Cardiac muscle cell (in vitro differentiated cells and primary cell): ENCODE measurements at regions not wholly inside any gene's neighbourhood (a gene's known extent, or its start where the extent isn't known, plus 50 kb on each side); places are given as distances from the start of the nearest gene placed in this dataset.

ENCODE experiments used
- DNase-seq, 2 donors: peaks; one replicate each; pipeline versions ENCODE4 v3.0.0 to v3.0.0-alpha.2; 2010 to 2017; ENCODE audit warnings: low read depth in 1 of 2, low spot score in 1 of 2
- H3K27ac ChIP-seq: fragments of 200-600 bp; sonication (generic); 2 replicates; pipeline ENCODE4 v1.5.1; 2016
- H3K27me3 ChIP-seq: fragments of 200-600 bp; sonication (generic); 2 replicates; pipeline ENCODE4 v1.6.0; 2016; ENCODE audit warnings: control low read depth
- H3K36me3 ChIP-seq: fragments of 200-600 bp; sonication (generic); 2 replicates; pipeline ENCODE4 v1.5.1; 2016; ENCODE audit warnings: control low read depth
- H3K4me1 ChIP-seq: fragments of 200-600 bp; sonication (generic); 2 replicates; pipeline ENCODE4 v1.8.1; 2017; ENCODE audit warnings: low read depth, mild to moderate bottlenecking, mixed run types
- H3K4me3 ChIP-seq: fragments of 200-600 bp; sonication (generic); 2 replicates; pipeline ENCODE4 v1.5.1; 2016; ENCODE audit warnings: mild to moderate bottlenecking
- H3K9me3 ChIP-seq: fragments of 200-600 bp; sonication (generic); 2 replicates; pipeline ENCODE4 v1.5.1; 2017; ENCODE audit warnings: low read depth, mild to moderate bottlenecking, control low read depth
- TF ChIP-seq, protein P1 (sequence below): IDR thresholded peaks from 2 replicates; pipeline ENCODE4 v1.5.1; 2012; ENCODE audit warnings: low read depth, mild to moderate bottlenecking, low read length

DNA sequence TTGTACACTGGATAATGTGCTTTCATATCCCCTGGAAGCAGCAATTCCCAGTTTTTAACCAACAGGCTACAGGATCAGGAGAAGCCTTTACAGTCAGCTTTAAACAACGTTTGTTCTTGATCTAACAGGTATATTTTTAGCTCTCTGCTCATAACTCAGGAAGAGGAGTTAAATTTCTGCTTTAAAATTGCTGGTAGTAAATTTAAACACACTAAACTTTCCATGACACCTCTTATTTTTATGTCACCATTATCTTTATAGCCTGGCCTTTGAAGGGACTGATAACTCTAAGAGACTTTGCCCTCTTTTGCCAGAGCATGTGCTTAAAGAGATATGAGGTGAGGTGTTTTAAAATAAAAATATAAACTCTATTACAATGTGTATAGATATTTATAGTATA is 119.6 kb upstream of the BRINP3 start:
- no peak overlapping the region for H3K4me3 ChIP-seq
- H3K9me3 ChIP-seq = no peaks in the 10 kb centered on the region
- DNase-seq = peak in 1 of 2 donors; percentile 48
- peaks cover 15% of the 10 kb centered on the region for H3K4me1 ChIP-seq
- no peaks in the 10 kb centered on the region for H3K27me3 ChIP-seq
- TF ChIP-seq, protein P1, sequence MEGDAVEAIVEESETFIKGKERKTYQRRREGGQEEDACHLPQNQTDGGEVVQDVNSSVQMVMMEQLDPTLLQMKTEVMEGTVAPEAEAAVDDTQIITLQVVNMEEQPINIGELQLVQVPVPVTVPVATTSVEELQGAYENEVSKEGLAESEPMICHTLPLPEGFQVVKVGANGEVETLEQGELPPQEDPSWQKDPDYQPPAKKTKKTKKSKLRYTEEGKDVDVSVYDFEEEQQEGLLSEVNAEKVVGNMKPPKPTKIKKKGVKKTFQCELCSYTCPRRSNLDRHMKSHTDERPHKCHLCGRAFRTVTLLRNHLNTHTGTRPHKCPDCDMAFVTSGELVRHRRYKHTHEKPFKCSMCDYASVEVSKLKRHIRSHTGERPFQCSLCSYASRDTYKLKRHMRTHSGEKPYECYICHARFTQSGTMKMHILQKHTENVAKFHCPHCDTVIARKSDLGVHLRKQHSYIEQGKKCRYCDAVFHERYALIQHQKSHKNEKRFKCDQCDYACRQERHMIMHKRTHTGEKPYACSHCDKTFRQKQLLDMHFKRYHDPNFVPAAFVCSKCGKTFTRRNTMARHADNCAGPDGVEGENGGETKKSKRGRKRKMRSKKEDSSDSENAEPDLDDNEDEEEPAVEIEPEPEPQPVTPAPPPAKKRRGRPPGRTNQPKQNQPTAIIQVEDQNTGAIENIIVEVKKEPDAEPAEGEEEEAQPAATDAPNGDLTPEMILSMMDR = no peak
- no peaks in the 10 kb centered on the region for H3K36me3 ChIP-seq
- H3K27ac ChIP-seq = peak overlapping the region; percentile 76

DNA sequence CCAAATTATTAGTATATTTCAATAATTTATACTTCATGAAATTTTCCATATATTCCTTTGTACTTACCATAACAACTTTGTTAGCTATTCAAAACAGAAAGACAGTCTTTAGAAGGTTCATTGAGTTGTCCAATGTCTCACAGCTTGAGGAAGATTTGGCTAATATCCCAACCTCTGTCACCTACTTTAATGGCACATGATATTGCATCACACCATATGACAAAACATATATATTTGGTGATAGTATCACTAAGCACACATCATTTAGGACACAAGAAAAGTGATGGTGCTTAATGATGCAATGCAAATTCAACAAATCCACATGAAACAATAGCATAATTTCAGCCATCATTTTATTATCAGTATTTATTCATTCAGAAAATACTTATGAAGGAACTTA is 122.0 kb upstream of the BRINP3 start:
- Histone ChIP-seq H3K4me3 (no peak overlapping the region), H3K36me3 (no peaks in the 10 kb centered on the region)
- TF ChIP-seq, protein P1 = no peak

DNA sequence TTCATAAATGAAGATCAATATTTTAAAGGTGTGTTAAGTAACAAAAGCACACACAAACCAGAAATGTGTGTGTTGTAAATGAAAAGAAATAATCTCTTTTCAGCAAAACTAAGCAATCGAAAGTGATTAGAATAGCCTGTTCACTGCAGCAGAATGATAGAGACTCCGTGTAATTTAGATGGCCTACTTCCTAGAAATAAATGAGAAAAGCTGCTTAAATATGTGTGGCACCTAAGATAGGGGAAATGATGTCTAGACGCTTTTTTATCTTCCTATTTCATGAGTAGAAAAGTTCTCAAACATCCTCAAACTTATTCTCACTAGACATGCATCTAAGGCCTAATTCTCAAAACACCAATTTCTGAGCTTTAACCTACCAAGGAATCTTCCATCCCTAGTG is 124.7 kb upstream of the BRINP3 start:
- H3K9me3 ChIP-seq = no peaks in the 10 kb centered on the region
- no peak overlapping the region for H3K4me3 ChIP-seq
- H3K36me3 ChIP-seq = no peaks in the 10 kb centered on the region
- peaks cover 4% of the 10 kb centered on the region for H3K4me1 ChIP-seq
- no peaks in the 10 kb centered on the region for H3K27me3 ChIP-seq
- H3K27ac ChIP-seq = no peak overlapping the region
- TF ChIP-seq, protein P1 = no peak
- DNase-seq = no peak

More for the DNA sequence above, 122.0 kb upstream of the BRINP3 start:
- DNase-seq = no peak
- Histone ChIP-seq H3K27ac (no peak overlapping the region), H3K9me3 (no peaks in the 10 kb centered on the region), H3K27me3 (no peaks in the 10 kb centered on the region), H3K4me1 (peaks cover 15% of the 10 kb centered on the region)

DNA sequence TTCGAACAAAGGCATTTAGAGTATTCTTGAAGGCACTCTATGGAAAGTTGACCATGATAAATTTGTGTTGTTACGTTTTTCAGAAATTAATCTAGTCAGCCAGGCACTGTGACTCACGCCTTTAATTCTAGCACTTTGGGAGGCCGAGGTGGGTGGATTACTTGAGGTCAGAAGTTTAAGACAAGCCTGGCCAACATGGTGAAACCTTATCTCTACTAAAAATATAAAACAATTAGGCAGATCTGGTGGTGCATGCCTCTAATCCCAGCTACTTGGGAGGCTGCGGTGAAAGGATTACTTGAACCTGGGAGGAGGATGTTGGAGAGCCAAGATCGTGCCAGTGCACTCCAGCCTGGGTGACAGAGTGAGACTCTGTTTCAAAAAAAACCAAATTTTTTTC is 130.6 kb upstream of the BRINP3 start:
- H3K36me3 ChIP-seq = no peaks in the 10 kb centered on the region
- no peak overlapping the region for H3K4me3 ChIP-seq
- TF ChIP-seq, protein P1 = no peak
- DNase-seq = no peak
- H3K27ac ChIP-seq = no peak overlapping the region
- peaks cover under 1% of the 10 kb centered on the region for H3K4me1 ChIP-seq
- H3K9me3 ChIP-seq = no peaks in the 10 kb centered on the region
- no peaks in the 10 kb centered on the region for H3K27me3 ChIP-seq

DNA sequence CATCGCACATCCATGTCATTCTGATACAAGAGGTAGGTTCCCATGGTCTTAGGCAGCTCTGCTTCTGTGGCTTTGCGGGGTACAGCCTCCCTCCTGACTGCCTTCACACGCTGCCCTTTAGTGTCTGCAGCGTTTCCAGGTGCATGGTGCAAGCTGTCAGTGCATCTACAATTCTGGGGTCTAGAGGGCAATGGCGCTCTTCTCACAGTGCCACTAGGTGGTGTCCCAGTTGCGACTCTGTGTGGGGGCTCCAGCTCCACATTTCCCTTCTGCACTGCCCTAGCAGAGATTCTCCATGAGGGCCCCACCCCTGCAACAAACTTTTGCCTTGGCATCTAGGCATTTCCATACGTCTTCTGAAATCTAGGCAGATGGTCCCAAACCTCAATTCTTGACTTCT is 138.2 kb upstream of the BRINP3 start:
- peaks cover 11% of the 10 kb centered on the region for H3K4me1 ChIP-seq
- no peaks in the 10 kb centered on the region for H3K9me3 ChIP-seq
- no peaks in the 10 kb centered on the region for H3K36me3 ChIP-seq
- DNase-seq = no peak
- no peak overlapping the region for H3K4me3 ChIP-seq
- H3K27ac ChIP-seq = no peak overlapping the region
- no peaks in the 10 kb centered on the region for H3K27me3 ChIP-seq
- TF ChIP-seq, protein P1 = no peak

DNA sequence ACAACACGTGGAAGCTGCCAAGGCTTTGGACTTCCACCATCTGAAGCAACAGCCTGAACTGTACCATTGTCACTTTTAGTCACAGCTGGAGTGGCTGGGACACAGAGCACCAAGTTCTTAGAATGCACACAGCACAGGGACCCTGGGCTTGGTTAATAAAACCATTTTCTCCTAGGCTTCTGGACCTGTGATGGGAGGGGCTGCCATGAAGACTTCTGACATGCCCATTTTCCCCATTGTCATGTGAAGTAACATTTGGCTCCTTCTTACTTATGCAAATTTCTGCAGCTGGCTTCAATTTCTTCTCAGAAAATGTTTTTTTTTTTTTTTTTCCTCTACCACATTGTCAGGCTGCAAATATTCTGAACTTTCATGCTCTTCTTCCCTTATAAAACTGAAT is 138.6 kb upstream of the BRINP3 start:
- TF ChIP-seq, protein P1 = no peak
- Histone ChIP-seq H3K27ac (no peak overlapping the region), H3K27me3 (no peaks in the 10 kb centered on the region), H3K36me3 (no peaks in the 10 kb centered on the region), H3K4me1 (peaks cover 11% of the 10 kb centered on the region), H3K9me3 (no peaks in the 10 kb centered on the region), H3K4me3 (no peak overlapping the region)
- no peak for DNase-seq
